ENCODE measurements at regions not wholly inside any gene's neighbourhood (a gene's known extent, or its start where the extent isn't known, plus 50 kb on each side); places are given as distances from the start of the nearest gene placed in this dataset.
"Not testable (repeated sequence)": the region's sequence is repeated elsewhere in the genome, so short reads cannot be mapped to it uniquely, and the experiment has no call there.

DNA sequence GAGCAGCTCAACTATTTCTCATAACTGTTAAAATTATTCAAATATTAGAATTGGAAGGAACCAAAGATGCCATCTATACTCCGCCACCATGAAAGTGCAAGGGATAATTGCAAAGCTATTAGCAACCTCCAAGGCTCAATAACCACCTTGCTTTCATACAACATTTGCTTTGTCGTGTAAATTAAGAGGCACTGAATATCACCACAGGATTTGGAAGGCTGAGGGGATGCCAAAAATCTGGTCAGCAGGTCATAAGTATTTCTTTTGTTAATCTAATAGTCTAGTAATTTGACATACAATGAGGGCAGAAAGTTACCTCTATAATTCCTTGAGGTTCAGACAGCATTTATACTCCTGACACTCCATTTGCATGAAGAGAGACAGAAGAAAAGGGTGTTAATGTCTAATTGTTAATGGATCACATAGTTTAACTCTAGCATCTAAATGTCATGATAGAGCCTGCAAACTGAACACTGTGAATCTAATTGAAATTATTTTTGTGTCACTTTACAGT is 200.9 kb upstream of the DIAPH2 start (continued):
- TF ChIP-seq, protein P1, sequence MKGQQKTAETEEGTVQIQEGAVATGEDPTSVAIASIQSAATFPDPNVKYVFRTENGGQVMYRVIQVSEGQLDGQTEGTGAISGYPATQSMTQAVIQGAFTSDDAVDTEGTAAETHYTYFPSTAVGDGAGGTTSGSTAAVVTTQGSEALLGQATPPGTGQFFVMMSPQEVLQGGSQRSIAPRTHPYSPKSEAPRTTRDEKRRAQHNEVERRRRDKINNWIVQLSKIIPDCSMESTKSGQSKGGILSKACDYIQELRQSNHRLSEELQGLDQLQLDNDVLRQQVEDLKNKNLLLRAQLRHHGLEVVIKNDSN (IDR thresholded peaks at IDR 0.05; ENCODE audit: borderline replicate concordance, extremely low read length, insufficient read depth, low read depth, low read length), result no peak
- TF ChIP-seq FOS (IDR thresholded peaks at IDR 0.05; ENCODE audit: borderline replicate concordance, extremely low read depth, insufficient read length) (no peak), SMAD1 (IDR thresholded peaks at IDR 0.05; ENCODE audit: low read depth, partially characterized antibody) (no peak)

DNA sequence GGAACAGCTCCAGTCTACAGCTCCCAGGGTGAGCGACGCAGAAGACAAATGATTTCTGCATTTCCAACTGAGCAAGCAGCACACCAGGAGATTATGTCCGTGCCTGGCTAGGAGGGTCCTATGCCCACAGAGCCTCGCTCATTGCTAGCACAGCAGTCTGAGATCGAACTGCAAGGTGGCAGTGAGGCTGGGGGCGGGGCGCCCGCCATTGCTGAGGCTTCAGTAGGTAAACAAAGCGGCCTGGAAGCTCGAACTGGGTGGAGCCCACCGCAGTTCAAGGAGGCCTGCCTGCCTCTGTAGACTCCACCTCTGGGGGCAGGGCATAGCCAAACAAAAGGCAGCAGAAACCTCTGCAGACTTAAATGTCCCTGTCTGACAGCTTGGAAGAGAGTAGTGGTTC is 198.0 kb upstream of the DIAPH2 start:
- BruUV-seq (replicated peaks); H3K4me2 ChIP-seq (ENCODE audit: control insufficient read depth, insufficient read depth); H3K9me3 ChIP-seq (replicated peaks; ENCODE audit: control insufficient read depth, insufficient read depth, low read length); CTCF ChIA-PET; RAD21 ChIA-PET (ENCODE audit: unreplicated experiment); ATAC-seq; FAIRE-seq; H4K20me1 ChIP-seq (ENCODE audit: control insufficient read depth, insufficient read depth); H3K27me3 ChIP-seq (replicated peaks in 1 of 2; ENCODE audit: control insufficient read depth in 2 of 2, insufficient read depth in 2 of 2, low read length in 1 of 2); H2AFZ ChIP-seq (ENCODE audit: control insufficient read depth, low read depth, low read length); SMC1A ChIA-PET (ENCODE audit: uncharacterized antibody, unreplicated experiment); H3K4me3 ChIP-seq; POLR2A ChIA-PET; H3K9ac ChIP-seq (ENCODE audit: control insufficient read depth, insufficient read depth, low read length); in situ Hi-C loops (cut with MboI); intact Hi-C loops (cut with micrococcal nuclease; ENCODE audit: unreplicated experiment); H3K79me2 ChIP-seq (ENCODE audit: control insufficient read depth, insufficient read depth, low read length); DNase-seq (ENCODE audit: low read depth, low spot score); H3K4me1 ChIP-seq (ENCODE audit: control insufficient read depth, insufficient read depth, low read length); H3K27ac ChIP-seq (ENCODE audit: control insufficient read depth, insufficient read depth); H3K36me3 ChIP-seq (ENCODE audit: control insufficient read depth in 2 of 2, insufficient read depth in 2 of 2, low read length in 1 of 2): not testable (repeated sequence)
- WGBS (ENCODE audit: insufficient coverage, insufficient replicate concordance, low lambda C conversion rate, missing lambda C conversion rate), result 40% methylated on average over 11 of the region's 11 CpGs

DNA sequence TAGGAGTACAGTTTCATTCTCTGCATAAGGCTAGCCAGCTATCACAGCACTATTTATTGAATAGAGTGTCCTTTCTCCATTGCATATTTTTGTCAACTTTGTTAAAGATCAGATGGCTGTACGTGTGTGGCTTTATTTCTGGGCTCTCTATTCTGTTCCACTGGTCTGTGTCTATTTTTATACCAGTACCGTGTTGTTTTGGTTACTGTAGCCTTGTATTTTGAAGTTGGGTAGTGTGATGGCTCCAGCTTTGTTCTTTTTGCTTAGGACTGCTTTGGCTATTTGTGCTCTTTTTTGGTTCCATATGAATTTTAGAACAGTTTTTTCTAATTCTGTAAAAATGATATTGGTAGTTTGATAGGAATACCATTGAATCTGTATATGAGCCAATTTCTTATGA is 182.1 kb upstream of the DIAPH2 start:
- no peaks in the 10 kb centered on the region for H3K27me3 ChIP-seq (replicated peaks in 1 of 2; ENCODE audit: control insufficient read depth in 2 of 2, insufficient read depth in 2 of 2, low read length in 1 of 2)
- in situ Hi-C loops (cut with MboI), result no loop called here
- CTCF ChIA-PET, result interaction anchor here (0.6 kb wide), 1 partner anchor 361 kb away, joined by 5 read pairs; no protein-coding TSS in a partner anchor

DNA sequence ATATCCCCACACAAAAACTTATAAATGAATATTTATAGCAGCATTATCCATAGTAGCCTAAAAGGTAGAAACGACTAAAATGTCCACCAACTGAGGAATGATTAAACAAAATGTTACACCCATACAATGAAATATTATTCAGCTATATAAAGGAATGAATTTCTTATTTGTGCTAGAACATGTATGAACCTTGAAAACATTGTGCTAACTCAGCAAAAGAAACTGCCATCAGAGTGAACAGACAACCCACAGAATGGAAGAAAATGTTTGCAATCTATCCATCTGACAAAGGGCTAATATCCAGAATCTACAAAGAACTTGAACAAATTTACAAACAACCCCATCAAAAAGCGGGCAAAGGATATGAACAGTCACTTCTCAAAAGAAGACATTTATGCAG is 155.3 kb upstream of the DIAPH2 start:
- in situ Hi-C loops (cut with MboI); H3K9me3 ChIP-seq (replicated peaks; ENCODE audit: control insufficient read depth, insufficient read depth, low read length); H3K36me3 ChIP-seq (ENCODE audit: control insufficient read depth in 2 of 2, insufficient read depth in 2 of 2, low read length in 1 of 2); H3K27me3 ChIP-seq (replicated peaks in 1 of 2; ENCODE audit: control insufficient read depth in 2 of 2, insufficient read depth in 2 of 2, low read length in 1 of 2); RAD21 ChIA-PET (ENCODE audit: unreplicated experiment); BruUV-seq (replicated peaks); H3K79me2 ChIP-seq (ENCODE audit: control insufficient read depth, insufficient read depth, low read length); POLR2A ChIA-PET; H3K9ac ChIP-seq (ENCODE audit: control insufficient read depth, insufficient read depth, low read length); FAIRE-seq; H2AFZ ChIP-seq (ENCODE audit: control insufficient read depth, low read depth, low read length); H3K27ac ChIP-seq (ENCODE audit: control insufficient read depth, insufficient read depth); ATAC-seq; H3K4me1 ChIP-seq (ENCODE audit: control insufficient read depth, insufficient read depth, low read length); intact Hi-C loops (cut with micrococcal nuclease; ENCODE audit: unreplicated experiment); H4K20me1 ChIP-seq (ENCODE audit: control insufficient read depth, insufficient read depth); SMC1A ChIA-PET (ENCODE audit: uncharacterized antibody, unreplicated experiment); DNase-seq (ENCODE audit: low read depth, low spot score); CTCF ChIA-PET; H3K4me2 ChIP-seq (ENCODE audit: control insufficient read depth, insufficient read depth); H3K4me3 ChIP-seq: not testable (repeated sequence)
- WGBS (ENCODE audit: insufficient coverage, insufficient replicate concordance, low lambda C conversion rate, missing lambda C conversion rate), result 21% methylated on average over 2 of the region's 2 CpGs

More for the DNA sequence above, 182.1 kb upstream of the DIAPH2 start:
- ChIA-PET POLR2A (no interaction called here), RAD21 (ENCODE audit: unreplicated experiment) (no interaction called here), SMC1A (ENCODE audit: uncharacterized antibody, unreplicated experiment) (no interaction called here)
- no peaks in the 10 kb centered on the region for H3K9me3 ChIP-seq (replicated peaks; ENCODE audit: control insufficient read depth, insufficient read depth, low read length)
- BruUV-seq (replicated peaks), result no TSS peak
- no peaks in the 10 kb centered on the region for H3K36me3 ChIP-seq (ENCODE audit: control insufficient read depth in 2 of 2, insufficient read depth in 2 of 2, low read length in 1 of 2)
- no peaks in the 10 kb centered on the region for H4K20me1 ChIP-seq (ENCODE audit: control insufficient read depth, insufficient read depth)
- no peak overlapping the region for H3K9ac ChIP-seq (ENCODE audit: control insufficient read depth, insufficient read depth, low read length)
- H3K79me2 ChIP-seq (ENCODE audit: control insufficient read depth, insufficient read depth, low read length), result no peaks in the 10 kb centered on the region
- H2AFZ ChIP-seq (ENCODE audit: control insufficient read depth, low read depth, low read length), result no peak overlapping the region
- intact Hi-C loops (cut with micrococcal nuclease; ENCODE audit: unreplicated experiment), result no loop called here
- no peak for TF ChIP-seq TBL1XR1 (IDR thresholded peaks at IDR 0.05; ENCODE audit: low read depth, low read length)
- TF ChIP-seq RBBP5 (conservative IDR thresholded peaks at IDR 0.05), result no peak
- no peak for TF ChIP-seq MYC (IDR thresholded peaks at IDR 0.05; ENCODE audit: insufficient read depth, insufficient read length, insufficient replicate concordance, low read length, severe bottlenecking)
- TF ChIP-seq, protein P1 (IDR thresholded peaks at IDR 0.05; ENCODE audit: borderline replicate concordance, extremely low read length, insufficient read depth, low read depth, low read length), result no peak
- WGBS (ENCODE audit: insufficient coverage, insufficient replicate concordance, low lambda C conversion rate, missing lambda C conversion rate), result 3% methylated on average over 2 of the region's 2 CpGs
- ATAC-seq (no peak), FAIRE-seq (no peak), DNase-seq (ENCODE audit: low read depth, low spot score) (no peak)
- H3K27ac ChIP-seq (ENCODE audit: control insufficient read depth, insufficient read depth), result no peak overlapping the region
- H3K4me2 ChIP-seq (ENCODE audit: control insufficient read depth, insufficient read depth), result no peak overlapping the region
- no peak overlapping the region for H3K4me3 ChIP-seq
- no peaks in the 10 kb centered on the region for H3K4me1 ChIP-seq (ENCODE audit: control insufficient read depth, insufficient read depth, low read length)

Measured in GM12878 (cell line).